GM12878 (cell line): ENCODE measurements at regions not wholly inside any gene's neighbourhood (a gene's known extent, or its start where the extent isn't known, plus 50 kb on each side); places are given as distances from the start of the nearest gene placed in this dataset.
A peak's percentile ranks its signal among the peaks of the same experiment; 100 is the strongest.

ENCODE experiments used
- ATAC-seq: fragments of 200-7000 bp; cut with Tn5 transposase; 3 replicates; pipeline ENCODE4 v1.9.1; 2020; ENCODE audit warnings: mild to moderate bottlenecking, moderate library complexity
- BruUV-seq: library from RNA; stranded (reverse); fragments of 400-500 nt; replicated peaks from 2 replicates; lab custom pipeline; 2021; lab: Mats Ljungman, UMichigan
- CTCF ChIA-PET: fragments of 300-600 bp; sonication (Branson Sonifier 250); formaldehyde crosslinking; extraction: SDS; loops from one replicate; lab custom pipeline; 2021; ENCODE audit warnings: inconsistent platforms; lab: Yijun Ruan, JAX
- POLR2A ChIA-PET: fragments of 350-600 bp; formaldehyde crosslinking; extraction: SDS; loops from one replicate; lab custom pipeline; 2021; ENCODE audit warnings: inconsistent platforms; lab: Charles Lee
- RAD21 ChIA-PET: fragments of 300-600 bp; sonication (Branson Sonifier 250); formaldehyde crosslinking; loops from one replicate; lab custom pipeline; 2023; ENCODE audit warnings: antibody characterized with exemption; ENCODE audit not compliant: unreplicated experiment; lab: Charles Lee
- SMC1A ChIA-PET: fragments of 300-600 bp; sonication (Branson Sonifier 250); formaldehyde crosslinking; loops from one replicate; lab custom pipeline; 2023; ENCODE audit not compliant: unreplicated experiment, uncharacterized antibody; lab: Charles Lee
- DNase-seq: peaks from one replicate; pipeline ENCODE4 v3.0.0-alpha.2; 2011; ENCODE audit warnings: low read depth, low spot score
- FAIRE-seq: peaks from 3 replicates; lab custom pipeline; 2011; peaks lifted over from hg19 to GRCh38; lab: Jason Lieb, UNC
- H2AFZ ChIP-seq: 2 replicates; pipeline ENCODE4 v1.6.0; 2011; ENCODE audit warnings: low read depth, low read length, control low read depth; ENCODE audit not compliant: control insufficient read depth
- H3K27ac ChIP-seq: 2 replicates; pipeline ENCODE4 v1.5.1; 2011; ENCODE audit warnings: control low read depth; ENCODE audit not compliant: control insufficient read depth, insufficient read depth
- H3K27me3 ChIP-seq, 2 experiments: replicated peaks in 1 of 2; 2 replicates each; pipeline versions ENCODE4 v1.6.0 to v1.6.1; 2011; ENCODE audit warnings: low read length in 1 of 2; ENCODE audit not compliant: control insufficient read depth in 2 of 2, insufficient read depth in 2 of 2
- H3K36me3 ChIP-seq, 2 experiments: 2 replicates each; pipeline ENCODE4 v1.5.1; 2011; ENCODE audit warnings: low read length in 1 of 2; ENCODE audit not compliant: control insufficient read depth in 2 of 2, insufficient read depth in 2 of 2
- H3K4me1 ChIP-seq: 2 replicates; pipeline ENCODE4 v1.6.1; 2011; ENCODE audit warnings: mild to moderate bottlenecking, low read length, moderate library complexity, mixed read lengths; ENCODE audit not compliant: control insufficient read depth, insufficient read depth
- H3K4me2 ChIP-seq: 2 replicates; pipeline ENCODE4 v1.6.0; 2011; ENCODE audit warnings: control low read depth; ENCODE audit not compliant: control insufficient read depth, insufficient read depth
- H3K4me3 ChIP-seq: fragments of 200-600 bp; sonication (generic); 2 replicates; pipeline ENCODE4 v1.5.1; 2016
- H3K79me2 ChIP-seq: 2 replicates; pipeline ENCODE4 v1.6.0; 2011; ENCODE audit warnings: low read length; ENCODE audit not compliant: control insufficient read depth, insufficient read depth
- H3K9ac ChIP-seq: 2 replicates; pipeline ENCODE4 v1.8.0; 2011; ENCODE audit warnings: low read length, control low read depth, mixed read lengths; ENCODE audit not compliant: control insufficient read depth, insufficient read depth
- H3K9me3 ChIP-seq: replicated peaks from 3 replicates; pipeline ENCODE4 v1.5.1; 2011; ENCODE audit warnings: mild to moderate bottlenecking, low read length; ENCODE audit not compliant: control insufficient read depth, insufficient read depth
- H4K20me1 ChIP-seq: 2 replicates; pipeline ENCODE4 v1.6.0; 2011; ENCODE audit not compliant: control insufficient read depth, insufficient read depth
- FOXM1 ChIP-seq: IDR thresholded peaks from 2 replicates; pipeline ENCODE4 v1.6.1; 2012; ENCODE audit warnings: low read depth, mild to moderate bottlenecking, inconsistent platforms, low read length, moderate library complexity
- RAD21 ChIP-seq: IDR thresholded peaks from 2 replicates; pipeline ENCODE4 v1.6.1; 2011; ENCODE audit warnings: mild to moderate bottlenecking, low read depth, low read length, moderate library complexity; ENCODE audit not compliant: insufficient read depth
- SMC3 ChIP-seq: IDR thresholded peaks from 2 replicates; pipeline ENCODE4 v1.6.1; 2011; ENCODE audit warnings: low read length, improper control_type of control experiment, borderline replicate concordance
- WGBS: methylation state at CpG from one replicate; pipeline ENCODE4 v1.1.6; 2016; ENCODE audit warnings: low lambda C conversion rate; ENCODE audit not compliant: insufficient replicate concordance, insufficient coverage; ENCODE audit errors: missing lambda C conversion rate; 5-methylcytosine and 5-hydroxymethylcytosine counted together
- in situ Hi-C: fragments of 300-500 bp; cut with MboI; formaldehyde crosslinking; loops from 9 replicates; pipeline ENCODE4 v1.14.3; 2018; ENCODE audit warnings: mixed read lengths
- intact Hi-C: fragments of 100-400 bp; cut with micrococcal nuclease; formaldehyde crosslinking; loops from one replicate; pipeline ENCODE4 v1.14.2; 2022; ENCODE audit not compliant: unreplicated experiment
- TF ChIP-seq, protein P1 (sequence below), 3 experiments: IDR thresholded peaks in 2 of 3; conservative IDR thresholded peaks in 1 of 3; 2 replicates each; pipeline ENCODE4 v1.5.1; 2011; ENCODE audit warnings: low read depth in 3 of 3, low read length in 3 of 3, mild to moderate bottlenecking in 3 of 3, control low read depth in 2 of 3, moderate library complexity in 2 of 3, inconsistent platforms in 1 of 3, mixed read lengths in 1 of 3; ENCODE audit not compliant: control insufficient read depth in 2 of 3, insufficient read depth in 1 of 3; ENCODE audit errors: extremely low read depth in 1 of 3

DNA sequence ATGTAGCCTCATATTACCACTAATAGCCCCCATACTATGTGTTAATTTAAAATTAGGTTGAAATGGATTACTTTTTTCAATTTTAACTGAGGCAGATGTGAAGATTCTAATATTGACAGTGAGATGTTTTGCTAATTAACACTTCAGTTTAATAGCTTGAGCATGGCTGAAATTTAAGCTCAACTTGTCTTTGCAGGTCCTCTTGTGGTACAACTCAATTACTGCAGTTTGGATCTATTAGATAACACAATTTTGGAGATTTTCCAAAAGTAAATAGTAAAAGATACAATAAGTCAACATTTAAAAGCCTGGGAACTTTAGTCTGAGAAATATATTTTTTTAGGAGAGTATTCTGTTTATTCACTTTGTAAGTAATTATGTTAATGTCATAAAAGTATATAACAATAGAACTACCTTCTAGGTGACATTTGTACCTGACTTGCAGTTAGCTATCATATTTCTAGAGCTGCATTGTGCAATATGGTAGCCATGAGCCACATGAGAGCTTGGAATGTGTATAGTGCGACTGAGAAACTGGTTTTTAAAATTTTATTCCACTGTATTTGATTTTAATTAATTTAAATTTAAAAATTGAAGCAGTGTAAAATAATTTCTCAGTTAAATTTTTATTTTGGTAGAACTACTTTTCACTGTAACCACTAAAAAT, 73.1 kb upstream of the FMR1 start:
- H3K4me3 ChIP-seq: no peak overlapping the region
- BruUV-seq: no TSS peak
- no peaks in the 10 kb centered on the region for H3K27me3 ChIP-seq
- RAD21 ChIA-PET: interaction anchor here (1.4 kb wide), 1 partner anchor 363 kb away, joined by 4 read pairs; no protein-coding TSS in a partner anchor
- H3K79me2 ChIP-seq: no peaks in the 10 kb centered on the region
- no peak overlapping the region for H3K9ac ChIP-seq
- H3K36me3 ChIP-seq: no peaks in the 10 kb centered on the region
- H3K4me1 ChIP-seq: no peaks in the 10 kb centered on the region
- CTCF ChIA-PET: interaction anchor here (0.7 to 3.2 kb wide), 2 partner anchors 12 to 363 kb away, joined by 3 to 12 read pairs; no protein-coding TSS in a partner anchor
- no peak for DNase-seq
- intact Hi-C loops (loop anchor here (10.0 kb wide), 1 partner anchor 364 kb away; no protein-coding TSS in a partner anchor), in situ Hi-C loops (no loop called here)
- POLR2A ChIA-PET: no interaction called here
- no peak overlapping the region for H2AFZ ChIP-seq
- no peaks in the 10 kb centered on the region for H4K20me1 ChIP-seq
- SMC1A ChIA-PET: interaction anchor here (0.7 kb wide), 1 partner anchor 363 kb away, joined by 4 read pairs; no protein-coding TSS in a partner anchor
- no peak for ATAC-seq
- H3K4me2 ChIP-seq: no peak overlapping the region
- no peak overlapping the region for H3K27ac ChIP-seq
- no peaks in the 10 kb centered on the region for H3K9me3 ChIP-seq
- 3% methylated on average over 1 of the region's 1 CpG for WGBS
- TF ChIP-seq SMC3: peak; percentile 38; the same call in 1 of the 2 replicates
- TF ChIP-seq FOXM1: no peak
- TF ChIP-seq, protein P1, sequence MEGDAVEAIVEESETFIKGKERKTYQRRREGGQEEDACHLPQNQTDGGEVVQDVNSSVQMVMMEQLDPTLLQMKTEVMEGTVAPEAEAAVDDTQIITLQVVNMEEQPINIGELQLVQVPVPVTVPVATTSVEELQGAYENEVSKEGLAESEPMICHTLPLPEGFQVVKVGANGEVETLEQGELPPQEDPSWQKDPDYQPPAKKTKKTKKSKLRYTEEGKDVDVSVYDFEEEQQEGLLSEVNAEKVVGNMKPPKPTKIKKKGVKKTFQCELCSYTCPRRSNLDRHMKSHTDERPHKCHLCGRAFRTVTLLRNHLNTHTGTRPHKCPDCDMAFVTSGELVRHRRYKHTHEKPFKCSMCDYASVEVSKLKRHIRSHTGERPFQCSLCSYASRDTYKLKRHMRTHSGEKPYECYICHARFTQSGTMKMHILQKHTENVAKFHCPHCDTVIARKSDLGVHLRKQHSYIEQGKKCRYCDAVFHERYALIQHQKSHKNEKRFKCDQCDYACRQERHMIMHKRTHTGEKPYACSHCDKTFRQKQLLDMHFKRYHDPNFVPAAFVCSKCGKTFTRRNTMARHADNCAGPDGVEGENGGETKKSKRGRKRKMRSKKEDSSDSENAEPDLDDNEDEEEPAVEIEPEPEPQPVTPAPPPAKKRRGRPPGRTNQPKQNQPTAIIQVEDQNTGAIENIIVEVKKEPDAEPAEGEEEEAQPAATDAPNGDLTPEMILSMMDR (IDR thresholded peaks at IDR 0.05 in 2 of 3, conservative IDR thresholded peaks at IDR 0.05 in 1 of 3; ENCODE audit: control insufficient read depth in 2 of 3, extremely low read depth in 1 of 3, insufficient read depth in 1 of 3, low read depth in 3 of 3, low read length in 3 of 3): peak; percentile 38 to 43 (median 38); a peak in 4 of 6 replicates
- TF ChIP-seq RAD21: peak; percentile 56
- FAIRE-seq: peak; percentile 7
